ENCODE measurements at regions not wholly inside any gene's neighbourhood (a gene's known extent, or its start where the extent isn't known, plus 50 kb on each side); places are given as distances from the start of the nearest gene placed in this dataset.

GRCh38 chr5:123279136-123279535 is 144.1 kb downstream of the CEP120 start:
- Histone ChIP-seq H3K79me2 (ENCODE audit: insufficient read depth) (no peaks in the 10 kb centered on the region), H3K4me1 (ENCODE audit: insufficient read depth) (peaks cover 5% of the 10 kb centered on the region; the same call in 1 of the 2 replicates), H3K27ac (no peak overlapping the region), H2AFZ (no peak overlapping the region), H3K36me3 (ENCODE audit: low read depth) (no peaks in the 10 kb centered on the region), H3K9me2 (ENCODE audit: insufficient read depth) (no peaks in the 10 kb centered on the region), H3K4me3 (0 out of 2 replicates have a peak overlapping the region, but pooled peaks have one; percentile 25), H3K9ac (no peak overlapping the region), H4K20me1 (ENCODE audit: insufficient read depth) (no peaks in the 10 kb centered on the region), H3K27me3 (replicated peaks; ENCODE audit: insufficient read depth) (peaks cover 22% of the 10 kb centered on the region), H3F3A (ENCODE audit: insufficient read depth) (peaks cover 3% of the 10 kb centered on the region; the same call in 1 of the 2 replicates), H3K4me2 (ENCODE audit: unreplicated experiment) (no peak overlapping the region), H3K9me3 (ENCODE audit: low read depth) (no peaks in the 10 kb centered on the region)
- WGBS, 2 experiments (ENCODE audit: low coverage in 1 of 2, low lambda C conversion rate in 2 of 2, missing lambda C conversion rate in 2 of 2) = 7 to 16% methylated on average over 3 of the region's 3 CpGs
- in situ Hi-C loops (cut with MboI) = no loop called here
- TF ChIP-seq EZH2 (IDR thresholded peaks at IDR 0.05; ENCODE audit: insufficient read depth, poor library complexity, severe bottlenecking) (no peak), EZH2phosphoT487 (IDR thresholded peaks at IDR 0.05; ENCODE audit: insufficient read depth, low read depth) (no peak)
- no peak for DNase-seq

- peak; percentile 51 for DNase-seq
- H3K4me3 ChIP-seq = no peak overlapping the region
- TF ChIP-seq EZH2phosphoT487 (IDR thresholded peaks at IDR 0.05; ENCODE audit: insufficient read depth, low read depth) = no peak
- TF ChIP-seq EZH2 (IDR thresholded peaks at IDR 0.05; ENCODE audit: insufficient read depth, poor library complexity, severe bottlenecking) = no peak
- H4K20me1 ChIP-seq (ENCODE audit: insufficient read depth) = no peaks in the 10 kb centered on the region
- H2AFZ ChIP-seq = no peak overlapping the region
- H3K9me2 ChIP-seq (ENCODE audit: insufficient read depth) = no peaks in the 10 kb centered on the region
- in situ Hi-C loops (cut with MboI) = no loop called here
- no peaks in the 10 kb centered on the region for H3K36me3 ChIP-seq (ENCODE audit: low read depth)
- H3K4me2 ChIP-seq (ENCODE audit: unreplicated experiment) = no peak overlapping the region
- H3K27me3 ChIP-seq (replicated peaks; ENCODE audit: insufficient read depth) = peaks cover 15% of the 10 kb centered on the region
- H3K9ac ChIP-seq = no peak overlapping the region
- H3K4me1 ChIP-seq (ENCODE audit: insufficient read depth) = peaks cover 4% of the 10 kb centered on the region; the same call in 1 of the 2 replicates
- no peaks in the 10 kb centered on the region for H3K9me3 ChIP-seq (ENCODE audit: low read depth)
- no peaks in the 10 kb centered on the region for H3K79me2 ChIP-seq (ENCODE audit: insufficient read depth)
- 42 to 52% methylated on average over 5 of the region's 5 CpGs for WGBS, 2 experiments (ENCODE audit: low coverage in 1 of 2, low lambda C conversion rate in 2 of 2, missing lambda C conversion rate in 2 of 2)
- no peak overlapping the region for H3K27ac ChIP-seq
- peaks cover under 1% of the 10 kb centered on the region; the same call in 1 of the 2 replicates for H3F3A ChIP-seq (ENCODE audit: insufficient read depth)
Observed at GRCh38 chr5:123278284-123278683, 144.9 kb downstream of the CEP120 start.

- H3K27me3 ChIP-seq (replicated peaks; ENCODE audit: insufficient read depth) = no peaks in the 10 kb centered on the region
- DNase-seq = no peak
- H3K79me2 ChIP-seq (ENCODE audit: insufficient read depth) = no peaks in the 10 kb centered on the region
- no peaks in the 10 kb centered on the region for H3K9me2 ChIP-seq (ENCODE audit: insufficient read depth)
- H3K4me3 ChIP-seq = no peak overlapping the region
- H3K9me3 ChIP-seq (ENCODE audit: low read depth) = no peaks in the 10 kb centered on the region
- no peaks in the 10 kb centered on the region for H3K4me1 ChIP-seq (ENCODE audit: insufficient read depth)
- in situ Hi-C loops (cut with MboI) = no loop called here
- H3F3A ChIP-seq (ENCODE audit: insufficient read depth) = no peaks in the 10 kb centered on the region
- H3K27ac ChIP-seq = no peak overlapping the region
- H3K9ac ChIP-seq = no peak overlapping the region
- no peak for TF ChIP-seq EZH2phosphoT487 (IDR thresholded peaks at IDR 0.05; ENCODE audit: insufficient read depth, low read depth)
- TF ChIP-seq EZH2 (IDR thresholded peaks at IDR 0.05; ENCODE audit: insufficient read depth, poor library complexity, severe bottlenecking) = no peak
- H4K20me1 ChIP-seq (ENCODE audit: insufficient read depth) = no peaks in the 10 kb centered on the region
- WGBS, 2 experiments (ENCODE audit: low coverage in 1 of 2, low lambda C conversion rate in 2 of 2, missing lambda C conversion rate in 2 of 2) = 67 to 83% methylated on average over 3 of the region's 3 CpGs
- H3K36me3 ChIP-seq (ENCODE audit: low read depth) = no peaks in the 10 kb centered on the region
- H3K4me2 ChIP-seq (ENCODE audit: unreplicated experiment) = no peak overlapping the region
- no peak overlapping the region for H2AFZ ChIP-seq
Observed at GRCh38 chr5:123273984-123274383, 149.2 kb downstream of the CEP120 start.

- Histone ChIP-seq H3K9me3 (ENCODE audit: low read depth) (no peaks in the 10 kb centered on the region), H3K79me2 (ENCODE audit: insufficient read depth) (no peaks in the 10 kb centered on the region), H3K27ac (no peak overlapping the region), H3K36me3 (ENCODE audit: low read depth) (no peaks in the 10 kb centered on the region), H2AFZ (no peak overlapping the region), H3K9ac (no peak overlapping the region), H3K4me1 (ENCODE audit: insufficient read depth) (no peaks in the 10 kb centered on the region), H3K9me2 (ENCODE audit: insufficient read depth) (no peaks in the 10 kb centered on the region), H3F3A (ENCODE audit: insufficient read depth) (no peaks in the 10 kb centered on the region), H4K20me1 (ENCODE audit: insufficient read depth) (no peaks in the 10 kb centered on the region), H3K4me3 (no peak overlapping the region), H3K4me2 (ENCODE audit: unreplicated experiment) (no peak overlapping the region), H3K27me3 (replicated peaks; ENCODE audit: insufficient read depth) (no peaks in the 10 kb centered on the region)
- WGBS, 2 experiments (ENCODE audit: low coverage in 1 of 2, low lambda C conversion rate in 2 of 2, missing lambda C conversion rate in 2 of 2) = 95 to 98% methylated on average over 2 of the region's 2 CpGs
- in situ Hi-C loops (cut with MboI) = no loop called here
- TF ChIP-seq EZH2phosphoT487 (IDR thresholded peaks at IDR 0.05; ENCODE audit: insufficient read depth, low read depth) = no peak
- TF ChIP-seq EZH2 (IDR thresholded peaks at IDR 0.05; ENCODE audit: insufficient read depth, poor library complexity, severe bottlenecking) = no peak
- no peak for DNase-seq
Observed at GRCh38 chr5:123273095-123273494, 150.1 kb downstream of the CEP120 start.

- Histone ChIP-seq H3K27me3 (replicated peaks; ENCODE audit: insufficient read depth) (no peaks in the 10 kb centered on the region), H3K4me3 (no peak overlapping the region), H3K9me2 (ENCODE audit: insufficient read depth) (no peaks in the 10 kb centered on the region), H3K9me3 (ENCODE audit: low read depth) (no peaks in the 10 kb centered on the region), H3K9ac (no peak overlapping the region), H3K27ac (no peak overlapping the region), H4K20me1 (ENCODE audit: insufficient read depth) (no peaks in the 10 kb centered on the region), H3K4me1 (ENCODE audit: insufficient read depth) (no peaks in the 10 kb centered on the region), H2AFZ (no peak overlapping the region), H3K79me2 (ENCODE audit: insufficient read depth) (no peaks in the 10 kb centered on the region), H3K36me3 (ENCODE audit: low read depth) (no peaks in the 10 kb centered on the region), H3K4me2 (ENCODE audit: unreplicated experiment) (no peak overlapping the region), H3F3A (ENCODE audit: insufficient read depth) (no peaks in the 10 kb centered on the region)
- DNase-seq = no peak
- 66 to 75% methylated on average over 7 of the region's 7 CpGs for WGBS, 2 experiments (ENCODE audit: low coverage in 1 of 2, low lambda C conversion rate in 2 of 2, missing lambda C conversion rate in 2 of 2)
- TF ChIP-seq EZH2 (IDR thresholded peaks at IDR 0.05; ENCODE audit: insufficient read depth, poor library complexity, severe bottlenecking) (no peak), EZH2phosphoT487 (IDR thresholded peaks at IDR 0.05; ENCODE audit: insufficient read depth, low read depth) (no peak)
- in situ Hi-C loops (cut with MboI) = no loop called here
Observed at GRCh38 chr5:123269851-123270250, 153.4 kb downstream of the CEP120 start.
